ENCODE measurements at regions not wholly inside any gene's neighbourhood (a gene's known extent, or its start where the extent isn't known, plus 50 kb on each side); places are given as distances from the start of the nearest gene placed in this dataset.

- intact Hi-C loops (cut with micrococcal nuclease; ENCODE audit: unreplicated experiment), result no loop called here
- no peak overlapping the region for H3K4me3 ChIP-seq (ENCODE audit: low read depth in 2 of 2, low read length in 2 of 2)
- no peaks in the 10 kb centered on the region for H3K9me3 ChIP-seq (ENCODE audit: control insufficient read depth, insufficient read depth, low read depth, low read length)
- in situ Hi-C loops (cut with HindIII; ENCODE audit: low pct_unique_long_range_greater_than_20kb, low sequenced_read_pairs), result no loop called here
- CTCF ChIA-PET, result no interaction called here
- no peak for ATAC-seq
- no peak overlapping the region for H3K27ac ChIP-seq (ENCODE audit: low read length)
- H3K27me3 ChIP-seq (ENCODE audit: control insufficient read depth, insufficient read depth, low read length), result no peaks in the 10 kb centered on the region
- H3K36me3 ChIP-seq (ENCODE audit: control insufficient read depth, insufficient read depth, low read length), result no peaks in the 10 kb centered on the region
- no TSS peak for BruUV-seq (replicated peaks)
- DNase-seq (ENCODE audit: low read depth, low spot score), result no peak
- POLR2A ChIA-PET, result no interaction called here
- no peaks in the 10 kb centered on the region for H3K4me1 ChIP-seq (ENCODE audit: control insufficient read depth, insufficient read depth, low read length)
- no peak for TF ChIP-seq TCF7L2 (IDR thresholded peaks at IDR 0.05; ENCODE audit: low read depth, low read length)
- TF ChIP-seq POLR2AphosphoS5 (IDR thresholded peaks at IDR 0.05; ENCODE audit: low read depth, low read length), result no peak
- no peak for TF ChIP-seq CTCF (IDR thresholded peaks at IDR 0.05)
- no peak for TF ChIP-seq SIN3A (IDR thresholded peaks at IDR 0.05; ENCODE audit: borderline replicate concordance, insufficient read depth, low read depth, low read length)
Measured at GRCh38 chr4:103292373-103292772, 94.2 kb upstream of the CENPE start.

- H3K9me3 ChIP-seq (ENCODE audit: control insufficient read depth, insufficient read depth, low read depth, low read length), result no peaks in the 10 kb centered on the region
- no peak for TF ChIP-seq CTCF (IDR thresholded peaks at IDR 0.05)
- ChIA-PET POLR2A (no interaction called here), CTCF (no interaction called here)
- DNase-seq (ENCODE audit: low read depth, low spot score) (no peak), ATAC-seq (no peak)
- no peak overlapping the region for H3K4me3 ChIP-seq (ENCODE audit: low read depth in 2 of 2, low read length in 2 of 2)
- no peaks in the 10 kb centered on the region for H3K4me1 ChIP-seq (ENCODE audit: control insufficient read depth, insufficient read depth, low read length)
- H3K27ac ChIP-seq (ENCODE audit: low read length), result no peak overlapping the region
- intact Hi-C loops (cut with micrococcal nuclease; ENCODE audit: unreplicated experiment) (no loop called here), in situ Hi-C loops (cut with HindIII; ENCODE audit: low pct_unique_long_range_greater_than_20kb, low sequenced_read_pairs) (no loop called here)
- no peaks in the 10 kb centered on the region for H3K27me3 ChIP-seq (ENCODE audit: control insufficient read depth, insufficient read depth, low read length)
- no TSS peak for BruUV-seq (replicated peaks)
- H3K36me3 ChIP-seq (ENCODE audit: control insufficient read depth, insufficient read depth, low read length), result no peaks in the 10 kb centered on the region
Measured at GRCh38 chr4:103289186-103289585, 91.0 kb upstream of the CENPE start.

GRCh38 chr4:103272174-103272573 lies 74.0 kb upstream of the CENPE start:
- Histone ChIP-seq H3K4me3 (ENCODE audit: low read depth in 2 of 2, low read length in 2 of 2) (no peak overlapping the region), H3K36me3 (ENCODE audit: control insufficient read depth, insufficient read depth, low read length) (no peaks in the 10 kb centered on the region), H3K4me1 (ENCODE audit: control insufficient read depth, insufficient read depth, low read length) (no peaks in the 10 kb centered on the region), H3K9me3 (ENCODE audit: control insufficient read depth, insufficient read depth, low read depth, low read length) (no peaks in the 10 kb centered on the region), H3K27me3 (ENCODE audit: control insufficient read depth, insufficient read depth, low read length) (no peaks in the 10 kb centered on the region), H3K27ac (ENCODE audit: low read length) (no peak overlapping the region)
- intact Hi-C loops (cut with micrococcal nuclease; ENCODE audit: unreplicated experiment), result no loop called here
- in situ Hi-C loops (cut with HindIII; ENCODE audit: low pct_unique_long_range_greater_than_20kb, low sequenced_read_pairs), result no loop called here
- no peak for TF ChIP-seq SIN3A (IDR thresholded peaks at IDR 0.05; ENCODE audit: borderline replicate concordance, insufficient read depth, low read depth, low read length)
- no peak for TF ChIP-seq REST (IDR thresholded peaks at IDR 0.05; ENCODE audit: insufficient read depth in 1 of 2, low read depth in 2 of 2, low read length in 1 of 2)
- no peak for TF ChIP-seq CTCF (IDR thresholded peaks at IDR 0.05)
- no peak for TF ChIP-seq POLR2AphosphoS5 (IDR thresholded peaks at IDR 0.05; ENCODE audit: low read depth, low read length)
- no peak for TF ChIP-seq TCF7L2 (IDR thresholded peaks at IDR 0.05; ENCODE audit: low read depth, low read length)
- POLR2A ChIA-PET, result no interaction called here
- DNase-seq (ENCODE audit: low read depth, low spot score) (no peak), ATAC-seq (no peak)
- CTCF ChIA-PET, result no interaction called here
- no TSS peak for BruUV-seq (replicated peaks)
